IMR-90 (cell line): ENCODE measurements at regions not wholly inside any gene's neighbourhood (a gene's known extent, or its start where the extent isn't known, plus 50 kb on each side); places are given as distances from the start of the nearest gene placed in this dataset.

Experiments used
- ATAC-seq: fragments of 200-7000 bp; cut with Tn5 transposase; 2 replicates; pipeline ENCODE4 v1.9.1; 2020; ENCODE audit warnings: low read depth, mild to moderate bottlenecking, moderate library complexity
- BruUV-seq: library from RNA; stranded (reverse); fragments of 400-500 nt; replicated peaks from 2 replicates; lab custom pipeline; 2021; lab: Mats Ljungman, UMichigan
- CTCF ChIA-PET: fragments of 300-600 bp; formaldehyde crosslinking; extraction: SDS; loops from one replicate; lab custom pipeline; 2021; ENCODE audit warnings: antibody characterized with exemption; lab: Yijun Ruan, JAX
- POLR2A ChIA-PET: fragments of 300-600 bp; sonication (Branson Sonifier 250); formaldehyde crosslinking; loops from one replicate; lab custom pipeline; 2022; ENCODE audit warnings: antibody characterized with exemption; ENCODE audit not compliant: unreplicated experiment; lab: Charles Lee
- DNase-seq: peaks from one replicate; pipeline ENCODE4 v3.0.0; 2013
- H2AFZ ChIP-seq: replicated peaks from 2 replicates; pipeline ENCODE3; 2013; ENCODE audit warnings: low read length, mild to moderate bottlenecking; ENCODE audit not compliant: poor library complexity
- H2AK5ac ChIP-seq: 2 replicates; pipeline ENCODE4 v1.6.1; 2013; ENCODE audit warnings: low read depth, low read length, inconsistent platforms
- H2AK9ac ChIP-seq: replicated peaks from 2 replicates; pipeline ENCODE3; 2013; ENCODE audit warnings: mild to moderate bottlenecking, low read depth, low read length, moderate library complexity; ENCODE audit not compliant: poor library complexity
- H2BK120ac ChIP-seq: 2 replicates; pipeline ENCODE4 v1.6.1; 2013; ENCODE audit warnings: low read depth, low read length, inconsistent platforms
- H2BK15ac ChIP-seq: 3 replicates; pipeline ENCODE4 v1.6.1; 2013; ENCODE audit warnings: low read depth, low read length, inconsistent platforms
- H2BK20ac ChIP-seq: 2 replicates; pipeline ENCODE4 v1.6.1; 2013; ENCODE audit warnings: low read depth, mild to moderate bottlenecking, inconsistent platforms, low read length, moderate library complexity
- H2BK5ac ChIP-seq: 2 replicates; pipeline ENCODE4 v1.6.1; 2013; ENCODE audit warnings: mild to moderate bottlenecking, low read depth, low read length, inconsistent platforms; ENCODE audit not compliant: poor library complexity, severe bottlenecking
- H3K14ac ChIP-seq: replicated peaks from 2 replicates; pipeline ENCODE4 v1.6.1; 2013; ENCODE audit warnings: low read depth, low read length, inconsistent platforms
- H3K18ac ChIP-seq: 2 replicates; pipeline ENCODE4 v1.6.1; 2013; ENCODE audit warnings: low read depth, low read length, control low read depth
- H3K23ac ChIP-seq: 2 replicates; pipeline ENCODE4 v1.6.1; 2013; ENCODE audit warnings: low read depth, low read length, inconsistent platforms
- H3K27ac ChIP-seq: 2 replicates; pipeline ENCODE4 v1.5.1; 2013; ENCODE audit warnings: mild to moderate bottlenecking, control low read depth, low read length; ENCODE audit not compliant: insufficient read depth
- H3K27me3 ChIP-seq: 2 replicates; pipeline ENCODE4 v1.6.1; 2013; ENCODE audit warnings: low read length; ENCODE audit not compliant: control insufficient read depth, insufficient read depth
- H3K36me3 ChIP-seq: 2 replicates; pipeline ENCODE4 v1.6.1; 2013; ENCODE audit warnings: low read length, mixed read lengths; ENCODE audit not compliant: control insufficient read depth, insufficient read depth
- H3K4ac ChIP-seq: 2 replicates; pipeline ENCODE4 v1.6.1; 2013; ENCODE audit warnings: low read depth, low read length, inconsistent platforms
- H3K4me1 ChIP-seq: 2 replicates; pipeline ENCODE4 v1.6.1; 2013; ENCODE audit warnings: low read length, mixed read lengths; ENCODE audit not compliant: control insufficient read depth, insufficient read depth
- H3K4me2 ChIP-seq: 2 replicates; pipeline ENCODE4 v1.6.1; 2013; ENCODE audit warnings: low read depth, mild to moderate bottlenecking, control low read depth, low read length, moderate library complexity
- H3K4me3 ChIP-seq: 2 replicates; pipeline ENCODE4 v1.5.1; 2013; ENCODE audit warnings: low read depth, mild to moderate bottlenecking, control low read depth, low read length, moderate library complexity; ENCODE audit not compliant: insufficient read depth
- H3K56ac ChIP-seq: 2 replicates; pipeline ENCODE4 v1.6.1; 2013; ENCODE audit warnings: low read length, inconsistent platforms; ENCODE audit not compliant: insufficient read depth; ENCODE audit errors: extremely low read depth
- H3K79me1 ChIP-seq, 2 experiments: 2 replicates each; pipeline ENCODE4 v1.6.1; 2013; ENCODE audit warnings: low read length in 2 of 2, inconsistent platforms in 1 of 2, low read depth in 1 of 2
- H3K9ac ChIP-seq: 2 replicates; pipeline ENCODE4 v1.6.1; 2013; ENCODE audit warnings: low read depth, low read length, control low read depth
- H3K9me1 ChIP-seq: 2 replicates; pipeline ENCODE4 v1.6.1; 2013; ENCODE audit warnings: low read length, inconsistent platforms; ENCODE audit not compliant: insufficient read depth
- H3K9me3 ChIP-seq: 2 replicates; pipeline ENCODE4 v1.6.1; 2013; ENCODE audit warnings: low read length; ENCODE audit not compliant: control insufficient read depth, insufficient read depth
- H4K20me1 ChIP-seq: 2 replicates; pipeline ENCODE4 v1.6.1; 2013; ENCODE audit warnings: low read length, inconsistent platforms; ENCODE audit not compliant: insufficient read depth
- H4K5ac ChIP-seq: 2 replicates; pipeline ENCODE4 v1.6.1; 2013; ENCODE audit warnings: mild to moderate bottlenecking, low read depth, low read length, control low read depth
- H4K8ac ChIP-seq, 2 experiments: 2 replicates each; pipeline ENCODE4 v1.6.1; 2013; ENCODE audit warnings: low read depth in 2 of 2, low read length in 2 of 2, control low read depth in 1 of 2, inconsistent platforms in 1 of 2
- H4K91ac ChIP-seq: 2 replicates; pipeline ENCODE4 v1.6.1; 2013; ENCODE audit warnings: low read depth, low read length, inconsistent platforms; ENCODE audit not compliant: insufficient read depth
- BHLHE40 ChIP-seq: fragments of 150-350 bp; IDR thresholded peaks from 2 replicates; pipeline ENCODE4 v1.6.1; 2016; ENCODE audit warnings: mild to moderate bottlenecking, low read depth, low read length
- CEBPB ChIP-seq: IDR thresholded peaks from 2 replicates; pipeline ENCODE4 v1.6.1; 2012; ENCODE audit warnings: low read depth, low read length, improper control_type of control experiment
- CHD1 ChIP-seq: IDR thresholded peaks from 2 replicates; pipeline ENCODE4 v1.6.1; 2012; ENCODE audit warnings: low read depth, low read length, improper control_type of control experiment
- ELK1 ChIP-seq: fragments of 150-350 bp; IDR thresholded peaks from 2 replicates; pipeline ENCODE4 v1.6.1; 2016; ENCODE audit warnings: low read depth, mild to moderate bottlenecking, low read length, moderate library complexity, borderline replicate concordance
- FOS ChIP-seq: fragments of 150-350 bp; IDR thresholded peaks from 2 replicates; pipeline ENCODE4 v1.6.1; 2016; ENCODE audit warnings: low read depth, low read length
- MAFK ChIP-seq: IDR thresholded peaks from 2 replicates; pipeline ENCODE4 v1.6.1; 2012; ENCODE audit warnings: low read depth, low read length, improper control_type of control experiment
- MAZ ChIP-seq: IDR thresholded peaks from 2 replicates; pipeline ENCODE4 v1.6.1; 2012; ENCODE audit warnings: low read depth, mild to moderate bottlenecking, low read length, improper control_type of control experiment, moderate library complexity, borderline replicate concordance
- MXI1 ChIP-seq: IDR thresholded peaks from 2 replicates; pipeline ENCODE4 v1.6.1; 2012; ENCODE audit warnings: low read depth, mild to moderate bottlenecking, low read length, moderate library complexity, borderline replicate concordance
- NFE2L2 ChIP-seq: fragments of 150-350 bp; IDR thresholded peaks from 2 replicates; pipeline ENCODE4 v1.6.1; 2016; ENCODE audit warnings: low read depth, mild to moderate bottlenecking, low read length
- POLR2A ChIP-seq: IDR thresholded peaks from 2 replicates; pipeline ENCODE4 v1.6.1; 2012; ENCODE audit warnings: mild to moderate bottlenecking, low read depth, low read length
- RAD21 ChIP-seq: IDR thresholded peaks from 2 replicates; pipeline ENCODE4 v1.6.1; 2012; ENCODE audit warnings: low read length, improper control_type of control experiment
- RCOR1 ChIP-seq: IDR thresholded peaks from 2 replicates; pipeline ENCODE4 v1.6.1; 2012; ENCODE audit warnings: mild to moderate bottlenecking, low read length, improper control_type of control experiment; ENCODE audit not compliant: insufficient replicate concordance
- RFX5 ChIP-seq: IDR thresholded peaks from 2 replicates; pipeline ENCODE4 v1.8.0; 2012; ENCODE audit warnings: low read depth, mild to moderate bottlenecking, low read length, moderate library complexity
- SMC3 ChIP-seq: fragments of 150-350 bp; IDR thresholded peaks from 2 replicates; pipeline ENCODE4 v1.6.1; 2016; ENCODE audit warnings: low read depth, mild to moderate bottlenecking, antibody characterized with exemption, low read length, moderate library complexity
- WGBS, 2 experiments: methylation state at CpG; one replicate each; pipeline versions ENCODE4 v1.1.5 to v1.1.7; 2013; ENCODE audit warnings: missing lambda C conversion rate in 2 of 2; ENCODE audit not compliant: insufficient read length in 1 of 2; ENCODE audit errors: extremely low coverage in 2 of 2; 5-methylcytosine and 5-hydroxymethylcytosine counted together
- dilution Hi-C: fragments of 300-500 bp; cut with HindIII; formaldehyde crosslinking; loops from one replicate; pipeline ENCODE4 v1.14.3; 2018; ENCODE audit warnings: low sequenced_read_pairs; ENCODE audit not compliant: unreplicated experiment
- in situ Hi-C: fragments of 300-500 bp; cut with MboI; formaldehyde crosslinking; loops from 3 replicates; pipeline ENCODE4 v1.14.3; 2019; ENCODE audit warnings: low sequenced_read_pairs, inconsistent platforms, mixed read lengths
- intact Hi-C: fragments of 100-400 bp; cut with micrococcal nuclease; formaldehyde crosslinking; loops from 2 replicates; pipeline ENCODE4 v1.10.0; 2022
- TF ChIP-seq, protein P1 (sequence below): fragments of 150-350 bp; IDR thresholded peaks from 2 replicates; pipeline ENCODE4 v1.6.1; 2017; ENCODE audit warnings: mild to moderate bottlenecking, antibody characterized with exemption, low read length, low read depth
- TF ChIP-seq, protein P2 (sequence below): conservative IDR thresholded peaks from 2 replicates; pipeline ENCODE4 v1.5.1; 2012; ENCODE audit warnings: mild to moderate bottlenecking, low read depth, low read length, improper control_type of control experiment

GRCh38 chr2:49265471-49265870 is 111.2 kb upstream of the FSHR start:
- DNase-seq (no peak), ATAC-seq (no peak)
- no peaks in the 10 kb centered on the region for H3K79me1 ChIP-seq
- H3K14ac ChIP-seq, result no peak overlapping the region
- no peak overlapping the region for H3K23ac ChIP-seq
- intact Hi-C loops (no loop called here), in situ Hi-C loops (no loop called here), dilution Hi-C loops (no loop called here)
- no TSS peak for BruUV-seq
- no peak overlapping the region for H2BK15ac ChIP-seq
- no peaks in the 10 kb centered on the region for H3K9me1 ChIP-seq
- no peak overlapping the region for H2BK20ac ChIP-seq
- H3K56ac ChIP-seq, result no peak overlapping the region
- H3K27me3 ChIP-seq, result no peaks in the 10 kb centered on the region
- no peak overlapping the region for H3K4ac ChIP-seq
- no peak for TF ChIP-seq BHLHE40
- TF ChIP-seq, protein P1, sequence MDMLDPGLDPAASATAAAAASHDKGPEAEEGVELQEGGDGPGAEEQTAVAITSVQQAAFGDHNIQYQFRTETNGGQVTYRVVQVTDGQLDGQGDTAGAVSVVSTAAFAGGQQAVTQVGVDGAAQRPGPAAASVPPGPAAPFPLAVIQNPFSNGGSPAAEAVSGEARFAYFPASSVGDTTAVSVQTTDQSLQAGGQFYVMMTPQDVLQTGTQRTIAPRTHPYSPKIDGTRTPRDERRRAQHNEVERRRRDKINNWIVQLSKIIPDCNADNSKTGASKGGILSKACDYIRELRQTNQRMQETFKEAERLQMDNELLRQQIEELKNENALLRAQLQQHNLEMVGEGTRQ, result no peak
- TF ChIP-seq CHD1, result no peak
- TF ChIP-seq POLR2A, result no peak
- TF ChIP-seq RCOR1, result no peak
- TF ChIP-seq NFE2L2, result no peak
- TF ChIP-seq RAD21, result no peak
- TF ChIP-seq, protein P2, sequence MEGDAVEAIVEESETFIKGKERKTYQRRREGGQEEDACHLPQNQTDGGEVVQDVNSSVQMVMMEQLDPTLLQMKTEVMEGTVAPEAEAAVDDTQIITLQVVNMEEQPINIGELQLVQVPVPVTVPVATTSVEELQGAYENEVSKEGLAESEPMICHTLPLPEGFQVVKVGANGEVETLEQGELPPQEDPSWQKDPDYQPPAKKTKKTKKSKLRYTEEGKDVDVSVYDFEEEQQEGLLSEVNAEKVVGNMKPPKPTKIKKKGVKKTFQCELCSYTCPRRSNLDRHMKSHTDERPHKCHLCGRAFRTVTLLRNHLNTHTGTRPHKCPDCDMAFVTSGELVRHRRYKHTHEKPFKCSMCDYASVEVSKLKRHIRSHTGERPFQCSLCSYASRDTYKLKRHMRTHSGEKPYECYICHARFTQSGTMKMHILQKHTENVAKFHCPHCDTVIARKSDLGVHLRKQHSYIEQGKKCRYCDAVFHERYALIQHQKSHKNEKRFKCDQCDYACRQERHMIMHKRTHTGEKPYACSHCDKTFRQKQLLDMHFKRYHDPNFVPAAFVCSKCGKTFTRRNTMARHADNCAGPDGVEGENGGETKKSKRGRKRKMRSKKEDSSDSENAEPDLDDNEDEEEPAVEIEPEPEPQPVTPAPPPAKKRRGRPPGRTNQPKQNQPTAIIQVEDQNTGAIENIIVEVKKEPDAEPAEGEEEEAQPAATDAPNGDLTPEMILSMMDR, result no peak
- TF ChIP-seq MXI1, result no peak
- TF ChIP-seq MAFK, result no peak
- TF ChIP-seq MAZ, result no peak
- no peak for TF ChIP-seq CEBPB
- no peak for TF ChIP-seq ELK1
- TF ChIP-seq RFX5, result no peak
- TF ChIP-seq FOS, result no peak
- TF ChIP-seq SMC3, result no peak
- H4K20me1 ChIP-seq, result no peaks in the 10 kb centered on the region
- H2AK9ac ChIP-seq, result no peak overlapping the region
- no peak overlapping the region for H2AFZ ChIP-seq
- no peak overlapping the region for H3K4me3 ChIP-seq
- H2AK5ac ChIP-seq, result no peak overlapping the region
- H4K8ac ChIP-seq, result no peak overlapping the region
- no peak overlapping the region for H2BK5ac ChIP-seq
- POLR2A ChIA-PET, result no interaction called here
- H3K9me3 ChIP-seq, result no peaks in the 10 kb centered on the region; the same call in 1 of the 2 replicates
- no peak overlapping the region for H3K4me2 ChIP-seq
- H4K91ac ChIP-seq, result no peak overlapping the region
- no peak overlapping the region for H2BK120ac ChIP-seq
- WGBS, 2 experiments, result no CpG with 5 or more reads among the region's 2 CpGs
- H3K4me1 ChIP-seq, result no peaks in the 10 kb centered on the region
- no peak overlapping the region for H3K9ac ChIP-seq
- no peak overlapping the region for H4K5ac ChIP-seq
- H3K27ac ChIP-seq, result no peak overlapping the region
- H3K18ac ChIP-seq, result no peak overlapping the region
- no peaks in the 10 kb centered on the region for H3K36me3 ChIP-seq
- CTCF ChIA-PET, result no interaction called here
